Liver (tissue), 3 donors: ENCODE measurements at regions not wholly inside any gene's neighbourhood (a gene's known extent, or its start where the extent isn't known, plus 50 kb on each side); places are given as distances from the start of the nearest gene placed in this dataset.

Source experiments
- ATF3 ChIP-seq: IDR thresholded peaks from 2 replicates; pipeline ENCODE4 v1.6.1; 2016; ENCODE audit warnings: antibody characterized with exemption
- CTCF ChIP-seq: fragments of 150-350 bp; IDR thresholded peaks from 2 replicates; pipeline ENCODE4 v1.5.1; 2017; ENCODE audit warnings: improper control_type of control experiment, low read depth, low read length; ENCODE audit not compliant: missing input control
- GABPA ChIP-seq, 2 donors: IDR thresholded peaks in 1 of 2; conservative IDR thresholded peaks in 1 of 2; 2 replicates each; pipeline ENCODE4 v1.6.1; 2016; ENCODE audit warnings: antibody characterized with exemption in 2 of 2, mild to moderate bottlenecking in 1 of 2, moderate library complexity in 1 of 2
- JUND ChIP-seq, 2 donors: IDR thresholded peaks; 2 replicates each; pipeline ENCODE4 v1.6.1; 2016; ENCODE audit warnings: antibody characterized with exemption in 2 of 2
- RAD21 ChIP-seq, 2 donors: IDR thresholded peaks; 2 replicates each; pipeline ENCODE4 v1.6.1; 2016; ENCODE audit warnings: antibody characterized with exemption in 2 of 2, mild to moderate bottlenecking in 2 of 2
- RXRA ChIP-seq, 2 donors: IDR thresholded peaks; 2 replicates each; pipeline ENCODE4 v1.6.1; 2017 to 2018; ENCODE audit warnings: antibody characterized with exemption in 2 of 2, mild to moderate bottlenecking in 1 of 2
- SP1 ChIP-seq: IDR thresholded peaks from 2 replicates; pipeline ENCODE4 v1.6.1; 2018; ENCODE audit warnings: antibody characterized with exemption, mild to moderate bottlenecking
- TAF1 ChIP-seq: conservative IDR thresholded peaks from 2 replicates; pipeline ENCODE4 v1.6.1; 2016; ENCODE audit warnings: antibody characterized with exemption, mild to moderate bottlenecking
- YY1 ChIP-seq: IDR thresholded peaks from 2 replicates; pipeline ENCODE4 v1.6.1; 2016; ENCODE audit warnings: antibody characterized with exemption, mild to moderate bottlenecking
- donor health status: healthy.
- donor health status: healthy.

- TF ChIP-seq CTCF (no peak), YY1 (no peak), RXRA (IDR thresholded peaks at IDR 0.05) (no peak), ATF3 (no peak), RAD21 (IDR thresholded peaks at IDR 0.05) (no peak), JUND (IDR thresholded peaks at IDR 0.05) (no peak), SP1 (no peak), GABPA (IDR thresholded peaks at IDR 0.05 in 1 of 2, conservative IDR thresholded peaks at IDR 0.05 in 1 of 2) (no peak), TAF1 (no peak)
Observed at GRCh38 chrX:144790148-144790547, 457.2 kb upstream of the SPANXN1 start.
